Kidney (tissue), 13 donors: ENCODE measurements at regions not wholly inside any gene's neighbourhood (a gene's known extent, or its start where the extent isn't known, plus 50 kb on each side); places are given as distances from the start of the nearest gene placed in this dataset.

Source experiments
- DNase-seq, 5 donors: peaks; one replicate each; pipeline ENCODE4 v3.0.0-alpha.2; 2013 to 2020
- FAIRE-seq: peaks from 2 replicates; lab custom pipeline; 2012; peaks lifted over from hg19 to GRCh38; lab: Jason Lieb, UNC
- H3K27ac ChIP-seq, 2 donors: one replicate each; pipeline ENCODE4 v1.7.0; 2013; ENCODE audit warnings: low read depth in 2 of 2, low read length in 2 of 2, inconsistent platforms in 1 of 2
- H3K27me3 ChIP-seq: one replicate; pipeline ENCODE4 v1.7.1; 2013; ENCODE audit warnings: low read length, inconsistent platforms; ENCODE audit not compliant: control insufficient read depth, insufficient read depth
- H3K36me3 ChIP-seq, 3 donors: one replicate each; pipeline versions ENCODE4 v1.7.0 to v1.7.1; 2013; ENCODE audit warnings: low read length in 3 of 3, control low read depth in 1 of 3, inconsistent platforms in 1 of 3; ENCODE audit not compliant: insufficient read depth in 3 of 3, control insufficient read depth in 2 of 3
- H3K4me1 ChIP-seq, 3 donors: one replicate each; pipeline versions ENCODE4 v1.7.0 to v1.7.1; 2013; ENCODE audit warnings: low read length in 3 of 3, inconsistent platforms in 1 of 3, low read depth in 1 of 3; ENCODE audit not compliant: control insufficient read depth in 2 of 3, insufficient read depth in 2 of 3
- H3K4me3 ChIP-seq, 3 donors: one replicate each; pipeline versions ENCODE4 v1.7.0 to v1.8.1; 2013; ENCODE audit warnings: low read length in 3 of 3, control low read depth in 1 of 3, inconsistent platforms in 1 of 3
- H3K9ac ChIP-seq, 3 donors: one replicate each; pipeline versions ENCODE4 v1.7.0 to v1.7.1; 2013; ENCODE audit warnings: low read length in 3 of 3, control low read depth in 1 of 3, inconsistent platforms in 1 of 3
- H3K9me3 ChIP-seq, 3 donors: one replicate each; pipeline versions ENCODE4 v1.7.0 to v1.7.1; 2013; ENCODE audit warnings: low read length in 3 of 3, control low read depth in 1 of 3, inconsistent platforms in 1 of 3; ENCODE audit not compliant: control insufficient read depth in 2 of 3, insufficient read depth in 1 of 3
- CTCF ChIP-seq: IDR thresholded peaks from 3 replicates; pipeline ENCODE4 v1.5.1; 2012; ENCODE audit warnings: mild to moderate bottlenecking, moderate library complexity, borderline replicate concordance; ENCODE audit not compliant: insufficient read depth; ENCODE audit errors: extremely low read depth
- intact Hi-C: fragments of 100-400 bp; cut with DNase I; formaldehyde crosslinking; loops from one replicate; pipeline ENCODE4 v1.11.1; 2022
- donor health status: control.
- donor health status: control.
- donor health status: control.
- donor health status: control.
- donor health status: control.
- donor health status: DM: yes; HTN: yes; CAD: no.
- donor health status: Normal renal cell carcinoma (clear cell type).

GRCh38 chr5:117675646-117676045 is 1101.0 kb upstream of the SEMA6A start:
- intact Hi-C loops: no loop called here

DNA sequence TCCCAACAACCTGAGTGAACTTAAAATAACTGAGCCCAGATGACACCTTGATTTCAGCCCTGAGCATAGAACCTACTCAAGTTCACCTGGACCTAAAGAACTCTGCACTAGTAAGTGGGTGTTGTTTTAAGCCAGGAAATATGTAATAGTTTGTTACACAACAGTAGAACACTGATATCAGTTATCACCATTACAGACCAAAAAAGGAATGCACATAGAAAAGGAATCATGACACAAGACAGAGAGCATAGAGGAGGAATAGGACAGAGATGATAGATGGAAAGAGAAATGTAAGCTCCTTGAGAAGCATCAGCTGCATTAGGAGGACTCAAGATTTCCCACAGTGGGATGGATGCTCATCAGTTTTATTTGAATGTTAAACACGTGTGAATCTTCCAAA is 1096.9 kb upstream of the SEMA6A start:
- DNase-seq: no peak
- Histone ChIP-seq H3K9me3 (no peaks in the 10 kb centered on the region), H3K27me3 (no peaks in the 10 kb centered on the region), H3K36me3 (no peaks in the 10 kb centered on the region), H3K9ac (no peak overlapping the region), H3K27ac (no peak overlapping the region), H3K4me3 (no peak overlapping the region), H3K4me1 (no peaks in the 10 kb centered on the region)
- no peak for FAIRE-seq
- no peak for TF ChIP-seq CTCF
- intact Hi-C loops: no loop called here

More at GRCh38 chr5:117675646-117676045, 1101.0 kb upstream of the SEMA6A start:
- H3K27me3 ChIP-seq: no peaks in the 10 kb centered on the region
- DNase-seq: no peak
- H3K9me3 ChIP-seq: no peaks in the 10 kb centered on the region
- H3K36me3 ChIP-seq: no peaks in the 10 kb centered on the region
- no peak overlapping the region for H3K9ac ChIP-seq
- H3K4me1 ChIP-seq: no peaks in the 10 kb centered on the region
- no peak for FAIRE-seq
- no peak for TF ChIP-seq CTCF
- H3K4me3 ChIP-seq: no peak overlapping the region
- H3K27ac ChIP-seq: no peak overlapping the region

- Histone ChIP-seq H3K4me3 (no peak overlapping the region), H3K9ac (no peak overlapping the region), H3K27ac (no peak overlapping the region), H3K9me3 (no peaks in the 10 kb centered on the region), H3K4me1 (no peaks in the 10 kb centered on the region), H3K36me3 (no peaks in the 10 kb centered on the region), H3K27me3 (no peaks in the 10 kb centered on the region)
- intact Hi-C loops: no loop called here
- no peak for TF ChIP-seq CTCF
- no peak for DNase-seq
- FAIRE-seq: no peak
These were observed 1092.5 kb upstream of the SEMA6A start for GRCh38 chr5:117667105-117667504.

- Histone ChIP-seq H3K9ac (no peak overlapping the region), H3K4me1 (peaks cover 0 to 3% (median 0%) of the 10 kb centered on the region in 3 donors), H3K27ac (no peak overlapping the region), H3K9me3 (no peaks in the 10 kb centered on the region), H3K4me3 (no peak overlapping the region), H3K27me3 (no peaks in the 10 kb centered on the region), H3K36me3 (no peaks in the 10 kb centered on the region)
- intact Hi-C loops: no loop called here
- no peak for DNase-seq
- TF ChIP-seq CTCF: no peak
- no peak for FAIRE-seq
These were observed 1090.5 kb upstream of the SEMA6A start for GRCh38 chr5:117665121-117665520.
